ENCODE measurements at regions not wholly inside any gene's neighbourhood (a gene's known extent, or its start where the extent isn't known, plus 50 kb on each side); places are given as distances from the start of the nearest gene placed in this dataset.

- TF ChIP-seq CTCF (conservative IDR thresholded peaks at IDR 0.05; ENCODE audit: low read depth, low read length) (no peak), MAFK (IDR thresholded peaks at IDR 0.05; ENCODE audit: low read depth, low read length) (no peak), MAZ (IDR thresholded peaks at IDR 0.05; ENCODE audit: borderline replicate concordance, low read depth, low read length) (no peak), CEBPB (IDR thresholded peaks at IDR 0.05; ENCODE audit: low read depth, low read length) (no peak), POLR2A (IDR thresholded peaks at IDR 0.05; ENCODE audit: low read depth, low read length) (no peak), RFX5 (IDR thresholded peaks at IDR 0.05; ENCODE audit: low read depth, low read length) (no peak), RAD21 (IDR thresholded peaks at IDR 0.05; ENCODE audit: low read length) (no peak), FOS (IDR thresholded peaks at IDR 0.05; ENCODE audit: low read depth, low read length) (no peak), MXI1 (IDR thresholded peaks at IDR 0.05; ENCODE audit: borderline replicate concordance, low read depth, low read length) (no peak), ELK1 (IDR thresholded peaks at IDR 0.05; ENCODE audit: borderline replicate concordance, low read depth, low read length) (no peak), RCOR1 (IDR thresholded peaks at IDR 0.05; ENCODE audit: insufficient replicate concordance, low read length) (no peak), BHLHE40 (IDR thresholded peaks at IDR 0.05; ENCODE audit: low read depth, low read length) (no peak), SMC3 (IDR thresholded peaks at IDR 0.05; ENCODE audit: low read depth, low read length) (no peak)
Measured at GRCh38 chr6:11644071-11644470, 106.5 kb downstream of the TMEM170B start.
